GM23338 (cell line): ENCODE measurements at regions not wholly inside any gene's neighbourhood (a gene's known extent, or its start where the extent isn't known, plus 50 kb on each side); places are given as distances from the start of the nearest gene placed in this dataset.
A peak's percentile ranks its signal among the peaks of the same experiment; 100 is the strongest.

Source experiments
- CREB1 ChIP-seq: fragments of 250-450 bp; sonication (Bioruptor Pico); IDR thresholded peaks from 2 replicates; pipeline ENCODE4 v1.5.0; 2020; ENCODE audit warnings: low read depth, mild to moderate bottlenecking, moderate library complexity
- ETS1 ChIP-seq: IDR thresholded peaks from 2 replicates; pipeline ENCODE4 v1.6.1; 2016; ENCODE audit warnings: antibody characterized with exemption
- EZH2 ChIP-seq: fragments of 200-600 bp; sonication (generic); IDR thresholded peaks from one replicate; pipeline ENCODE4 v1.8.0; 2017; ENCODE audit warnings: antibody characterized with exemption, mild to moderate bottlenecking, low read depth; ENCODE audit not compliant: unreplicated experiment
- EZH2phosphoT487 ChIP-seq: fragments of 200-600 bp; sonication (generic); IDR thresholded peaks from one replicate; pipeline ENCODE4 v1.8.1; 2018; ENCODE audit warnings: antibody characterized with exemption; ENCODE audit not compliant: unreplicated experiment
- JUNB ChIP-seq: IDR thresholded peaks from one replicate; pipeline ENCODE4 v1.6.1; 2016; ENCODE audit warnings: antibody characterized with exemption; ENCODE audit not compliant: unreplicated experiment
- NANOG ChIP-seq: IDR thresholded peaks from 2 replicates; pipeline ENCODE4 v1.6.1; 2016; ENCODE audit warnings: antibody characterized with exemption, borderline replicate concordance
- POLR2AphosphoS5 ChIP-seq: IDR thresholded peaks from 2 replicates; pipeline ENCODE4 v1.6.1; 2016; ENCODE audit warnings: antibody characterized with exemption, low read depth
- REST ChIP-seq: IDR thresholded peaks from one replicate; pipeline ENCODE4 v1.6.1; 2018; ENCODE audit warnings: antibody characterized with exemption; ENCODE audit not compliant: unreplicated experiment
- ZNF114 ChIP-seq: fragments of 250-450 bp; sonication (Bioruptor Pico); IDR thresholded peaks from 2 replicates; pipeline ENCODE4 v1.5.0; 2020; ENCODE audit warnings: mild to moderate bottlenecking, moderate library complexity
- ZNF331 ChIP-seq: fragments of 250-450 bp; sonication (Bioruptor Pico); IDR thresholded peaks from 2 replicates; pipeline ENCODE4 v1.5.0; 2020; ENCODE audit warnings: low read depth, mild to moderate bottlenecking, moderate library complexity
- TF ChIP-seq, protein P1 (sequence below), 2 experiments: fragments of 200-600 bp in 1 of 2; sonication (generic) in 1 of 2; conservative IDR thresholded peaks; 2 replicates each; pipeline versions ENCODE4 v1.5.1 to v1.6.1; 2016 to 2017; ENCODE audit warnings: antibody characterized with exemption in 2 of 2, low read depth in 2 of 2, mild to moderate bottlenecking in 2 of 2, moderate library complexity in 1 of 2
- TF ChIP-seq, protein P2 (sequence below): fragments of 250-450 bp; sonication (Bioruptor Pico); IDR thresholded peaks from 2 replicates; pipeline ENCODE4 v1.5.0; 2020; ENCODE audit warnings: mild to moderate bottlenecking, moderate library complexity

- TF ChIP-seq EZH2: no peak
- TF ChIP-seq, protein P1, sequence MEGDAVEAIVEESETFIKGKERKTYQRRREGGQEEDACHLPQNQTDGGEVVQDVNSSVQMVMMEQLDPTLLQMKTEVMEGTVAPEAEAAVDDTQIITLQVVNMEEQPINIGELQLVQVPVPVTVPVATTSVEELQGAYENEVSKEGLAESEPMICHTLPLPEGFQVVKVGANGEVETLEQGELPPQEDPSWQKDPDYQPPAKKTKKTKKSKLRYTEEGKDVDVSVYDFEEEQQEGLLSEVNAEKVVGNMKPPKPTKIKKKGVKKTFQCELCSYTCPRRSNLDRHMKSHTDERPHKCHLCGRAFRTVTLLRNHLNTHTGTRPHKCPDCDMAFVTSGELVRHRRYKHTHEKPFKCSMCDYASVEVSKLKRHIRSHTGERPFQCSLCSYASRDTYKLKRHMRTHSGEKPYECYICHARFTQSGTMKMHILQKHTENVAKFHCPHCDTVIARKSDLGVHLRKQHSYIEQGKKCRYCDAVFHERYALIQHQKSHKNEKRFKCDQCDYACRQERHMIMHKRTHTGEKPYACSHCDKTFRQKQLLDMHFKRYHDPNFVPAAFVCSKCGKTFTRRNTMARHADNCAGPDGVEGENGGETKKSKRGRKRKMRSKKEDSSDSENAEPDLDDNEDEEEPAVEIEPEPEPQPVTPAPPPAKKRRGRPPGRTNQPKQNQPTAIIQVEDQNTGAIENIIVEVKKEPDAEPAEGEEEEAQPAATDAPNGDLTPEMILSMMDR (conservative IDR thresholded peaks at IDR 0.05; ENCODE audit: low read depth in 2 of 2): peak; percentile 88 to 99
- peak; percentile 62; the same call in 1 of the 2 replicates for TF ChIP-seq CREB1 (CRISPR knock-in tag)
- TF ChIP-seq JUNB: no peak
- peak; percentile 52 for TF ChIP-seq POLR2AphosphoS5
- no peak for TF ChIP-seq REST
- TF ChIP-seq ZNF114 (CRISPR knock-in tag): peak; percentile 58; the same call in 1 of the 2 replicates
- TF ChIP-seq ETS1: peak; percentile 78; the same call in 1 of the 2 replicates
- TF ChIP-seq ZNF331 (CRISPR knock-in tag): no peak
- TF ChIP-seq EZH2phosphoT487: no peak
- TF ChIP-seq, protein P2, sequence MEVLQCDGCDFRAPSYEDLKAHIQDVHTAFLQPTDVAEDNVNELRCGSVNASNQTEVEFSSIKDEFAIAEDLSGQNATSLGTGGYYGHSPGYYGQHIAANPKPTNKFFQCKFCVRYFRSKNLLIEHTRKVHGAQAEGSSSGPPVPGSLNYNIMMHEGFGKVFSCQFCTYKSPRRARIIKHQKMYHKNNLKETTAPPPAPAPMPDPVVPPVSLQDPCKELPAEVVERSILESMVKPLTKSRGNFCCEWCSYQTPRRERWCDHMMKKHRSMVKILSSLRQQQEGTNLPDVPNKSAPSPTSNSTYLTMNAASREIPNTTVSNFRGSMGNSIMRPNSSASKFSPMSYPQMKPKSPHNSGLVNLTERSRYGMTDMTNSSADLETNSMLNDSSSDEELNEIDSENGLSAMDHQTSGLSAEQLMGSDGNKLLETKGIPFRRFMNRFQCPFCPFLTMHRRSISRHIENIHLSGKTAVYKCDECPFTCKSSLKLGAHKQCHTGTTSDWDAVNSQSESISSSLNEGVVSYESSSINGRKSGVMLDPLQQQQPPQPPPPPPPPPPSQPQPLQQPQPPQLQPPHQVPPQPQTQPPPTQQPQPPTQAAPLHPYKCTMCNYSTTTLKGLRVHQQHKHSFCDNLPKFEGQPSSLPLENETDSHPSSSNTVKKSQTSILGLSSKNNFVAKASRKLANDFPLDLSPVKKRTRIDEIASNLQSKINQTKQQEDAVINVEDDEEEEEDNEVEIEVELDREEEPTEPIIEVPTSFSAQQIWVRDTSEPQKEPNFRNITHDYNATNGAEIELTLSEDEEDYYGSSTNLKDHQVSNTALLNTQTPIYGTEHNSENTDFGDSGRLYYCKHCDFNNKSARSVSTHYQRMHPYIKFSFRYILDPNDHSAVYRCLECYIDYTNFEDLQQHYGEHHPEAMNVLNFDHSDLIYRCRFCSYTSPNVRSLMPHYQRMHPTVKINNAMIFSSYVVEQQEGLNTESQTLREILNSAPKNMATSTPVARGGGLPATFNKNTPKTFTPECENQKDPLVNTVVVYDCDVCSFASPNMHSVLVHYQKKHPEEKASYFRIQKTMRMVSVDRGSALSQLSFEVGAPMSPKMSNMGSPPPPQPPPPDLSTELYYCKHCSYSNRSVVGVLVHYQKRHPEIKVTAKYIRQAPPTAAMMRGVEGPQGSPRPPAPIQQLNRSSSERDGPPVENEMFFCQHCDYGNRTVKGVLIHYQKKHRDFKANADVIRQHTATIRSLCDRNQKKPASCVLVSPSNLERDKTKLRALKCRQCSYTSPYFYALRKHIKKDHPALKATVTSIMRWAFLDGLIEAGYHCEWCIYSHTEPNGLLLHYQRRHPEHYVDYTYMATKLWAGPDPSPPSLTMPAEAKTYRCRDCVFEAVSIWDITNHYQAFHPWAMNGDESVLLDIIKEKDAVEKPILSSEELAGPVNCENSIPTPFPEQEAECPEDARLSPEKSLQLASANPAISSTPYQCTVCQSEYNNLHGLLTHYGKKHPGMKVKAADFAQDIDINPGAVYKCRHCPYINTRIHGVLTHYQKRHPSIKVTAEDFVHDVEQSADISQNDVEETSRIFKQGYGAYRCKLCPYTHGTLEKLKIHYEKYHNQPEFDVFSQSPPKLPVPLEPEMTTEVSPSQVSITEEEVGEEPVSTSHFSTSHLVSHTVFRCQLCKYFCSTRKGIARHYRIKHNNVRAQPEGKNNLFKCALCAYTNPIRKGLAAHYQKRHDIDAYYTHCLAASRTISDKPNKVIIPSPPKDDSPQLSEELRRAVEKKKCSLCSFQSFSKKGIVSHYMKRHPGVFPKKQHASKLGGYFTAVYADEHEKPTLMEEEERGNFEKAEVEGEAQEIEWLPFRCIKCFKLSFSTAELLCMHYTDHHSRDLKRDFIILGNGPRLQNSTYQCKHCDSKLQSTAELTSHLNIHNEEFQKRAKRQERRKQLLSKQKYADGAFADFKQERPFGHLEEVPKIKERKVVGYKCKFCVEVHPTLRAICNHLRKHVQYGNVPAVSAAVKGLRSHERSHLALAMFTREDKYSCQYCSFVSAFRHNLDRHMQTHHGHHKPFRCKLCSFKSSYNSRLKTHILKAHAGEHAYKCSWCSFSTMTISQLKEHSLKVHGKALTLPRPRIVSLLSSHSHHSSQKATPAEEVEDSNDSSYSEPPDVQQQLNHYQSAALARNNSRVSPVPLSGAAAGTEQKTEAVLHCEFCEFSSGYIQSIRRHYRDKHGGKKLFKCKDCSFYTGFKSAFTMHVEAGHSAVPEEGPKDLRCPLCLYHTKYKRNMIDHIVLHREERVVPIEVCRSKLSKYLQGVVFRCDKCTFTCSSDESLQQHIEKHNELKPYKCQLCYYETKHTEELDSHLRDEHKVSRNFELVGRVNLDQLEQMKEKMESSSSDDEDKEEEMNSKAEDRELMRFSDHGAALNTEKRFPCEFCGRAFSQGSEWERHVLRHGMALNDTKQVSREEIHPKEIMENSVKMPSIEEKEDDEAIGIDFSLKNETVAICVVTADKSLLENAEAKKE: peak; percentile 95
- TF ChIP-seq NANOG: 0 out of 2 replicates have a peak, but pooled peaks have one; percentile 45
These were observed 61.9 kb downstream of the ADM start for GRCh38 chr11:10366568-10367331.
